ENCODE measurements at regions not wholly inside any gene's neighbourhood (a gene's known extent, or its start where the extent isn't known, plus 50 kb on each side); places are given as distances from the start of the nearest gene placed in this dataset.
"Not testable (repeated sequence)": the region's sequence is repeated elsewhere in the genome, so short reads cannot be mapped to it uniquely, and the experiment has no call there.

- DNase-seq, result not testable (repeated sequence)
These were observed 167.4 kb upstream of the IGFBP3 start for GRCh38 chr7:46088486-46088885.

- no peak for DNase-seq
These were observed 159.6 kb upstream of the IGFBP3 start for GRCh38 chr7:46080595-46081159.

GRCh38 chr7:46079421-46079820 is 158.3 kb upstream of the IGFBP3 start:
- no peak for DNase-seq

- DNase-seq, result no peak
These were observed 155.5 kb upstream of the IGFBP3 start for GRCh38 chr7:46076527-46076926.

- DNase-seq, result no peak
These were observed 151.7 kb upstream of the IGFBP3 start for GRCh38 chr7:46072722-46073121.

- no peak for DNase-seq
These were observed 150.5 kb upstream of the IGFBP3 start for GRCh38 chr7:46071601-46072000.

DNA sequence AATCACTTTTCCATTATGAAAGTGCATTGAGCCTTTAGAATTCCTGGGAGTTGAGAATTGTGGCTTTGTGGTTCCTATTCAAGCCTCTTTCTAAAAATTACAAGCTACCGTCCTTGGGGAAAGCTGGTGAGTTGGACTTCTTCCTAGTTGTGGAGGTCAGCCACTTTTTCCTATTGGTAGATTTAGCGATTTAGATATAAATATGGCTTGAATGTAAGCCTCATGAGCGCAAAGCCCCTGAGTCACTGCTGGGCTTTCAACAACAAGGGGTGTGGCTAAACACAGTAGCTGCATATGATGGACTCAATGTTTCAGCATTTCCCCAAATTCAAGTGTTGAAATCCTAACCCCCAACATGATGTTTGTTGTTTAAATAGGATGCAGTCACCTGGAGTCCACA is 150.0 kb upstream of the IGFBP3 start:
- no peak for DNase-seq

GRCh38 chr7:46068159-46068558 is 147.1 kb upstream of the IGFBP3 start:
- no peak for DNase-seq

GRCh38 chr7:46059308-46060020 is 138.4 kb upstream of the IGFBP3 start:
- DNase-seq, result no peak

- no peak for DNase-seq
These were observed 137.2 kb upstream of the IGFBP3 start for GRCh38 chr7:46058086-46058823.

DNA sequence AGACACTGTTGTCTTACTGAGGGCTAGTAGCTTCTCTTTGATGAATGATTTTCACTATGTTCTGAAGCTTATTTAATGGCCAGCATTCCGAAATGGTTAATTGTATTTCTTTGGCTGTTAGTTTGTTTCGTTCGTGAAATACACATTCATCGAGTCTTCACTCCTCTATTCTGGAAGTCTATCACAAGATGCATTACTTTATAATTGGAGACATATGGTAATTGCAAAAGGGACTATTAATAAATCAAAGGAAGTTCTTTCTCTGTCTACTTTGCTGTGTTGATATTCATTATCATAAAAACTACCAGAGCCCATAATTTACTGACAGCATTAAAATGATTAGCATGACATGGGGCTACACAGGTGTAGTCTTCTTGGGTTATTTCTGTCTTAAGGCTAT is 133.8 kb upstream of the IGFBP3 start:
- no peak for DNase-seq

GRCh38 chr7:46054272-46054671 is 133.2 kb upstream of the IGFBP3 start:
- no peak for DNase-seq

- DNase-seq, result no peak
These were observed 126.5 kb upstream of the IGFBP3 start for GRCh38 chr7:46047581-46047980.

- not testable (repeated sequence) for DNase-seq
These were observed 122.3 kb upstream of the IGFBP3 start for GRCh38 chr7:46043338-46043737.

GRCh38 chr7:46039813-46040212 is 118.7 kb upstream of the IGFBP3 start:
- DNase-seq, result not testable (repeated sequence)

GRCh38 chr7:46035166-46035565 is 114.1 kb upstream of the IGFBP3 start:
- DNase-seq, result no peak

- DNase-seq, result no peak
These were observed 113.1 kb upstream of the IGFBP3 start for GRCh38 chr7:46034056-46034768.

GRCh38 chr7:46033592-46033991 is 112.5 kb upstream of the IGFBP3 start:
- no peak for DNase-seq

DNA sequence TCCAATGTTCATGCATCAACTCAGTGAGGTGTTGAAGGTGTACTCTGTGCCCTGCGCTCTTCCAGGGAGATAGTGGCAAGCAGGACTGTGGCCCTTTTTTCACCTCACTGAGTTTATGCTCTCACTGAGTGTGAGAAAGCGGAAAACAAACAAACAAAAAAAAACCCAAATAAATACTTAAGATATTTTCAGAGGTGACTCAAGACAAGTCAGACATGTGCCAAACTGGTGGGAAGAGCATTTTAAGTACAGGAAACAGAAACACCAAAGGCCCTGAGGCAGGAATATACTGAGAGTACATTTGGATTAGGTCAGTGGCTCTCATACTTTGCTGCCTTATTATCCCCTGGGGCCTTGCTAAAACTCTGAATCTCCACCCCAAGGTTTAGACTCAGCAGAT is 111.9 kb upstream of the IGFBP3 start:
- DNase-seq, result no peak

DNA sequence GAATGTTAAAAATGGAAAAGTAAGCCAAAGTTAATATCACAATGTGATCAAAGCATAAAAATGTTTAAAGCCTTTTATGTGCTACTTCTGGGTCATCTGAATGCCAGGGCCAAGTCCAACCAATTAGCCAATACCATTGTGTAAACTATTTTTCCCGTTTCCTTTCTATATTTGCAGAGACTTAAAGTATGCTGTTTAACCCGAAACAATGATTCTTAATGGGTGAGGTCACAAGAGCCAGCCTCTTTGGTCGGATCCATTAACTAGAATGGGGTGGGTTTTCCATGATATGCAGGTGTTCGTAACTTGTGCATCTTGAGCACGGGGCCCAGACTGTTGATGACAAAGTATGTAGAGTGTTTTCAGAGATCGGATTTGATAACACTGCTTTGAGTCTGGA is 111.3 kb upstream of the IGFBP3 start:
- no peak for DNase-seq

GRCh38 chr7:46029111-46029704 is 108.1 kb upstream of the IGFBP3 start:
- no peak for DNase-seq

DNA sequence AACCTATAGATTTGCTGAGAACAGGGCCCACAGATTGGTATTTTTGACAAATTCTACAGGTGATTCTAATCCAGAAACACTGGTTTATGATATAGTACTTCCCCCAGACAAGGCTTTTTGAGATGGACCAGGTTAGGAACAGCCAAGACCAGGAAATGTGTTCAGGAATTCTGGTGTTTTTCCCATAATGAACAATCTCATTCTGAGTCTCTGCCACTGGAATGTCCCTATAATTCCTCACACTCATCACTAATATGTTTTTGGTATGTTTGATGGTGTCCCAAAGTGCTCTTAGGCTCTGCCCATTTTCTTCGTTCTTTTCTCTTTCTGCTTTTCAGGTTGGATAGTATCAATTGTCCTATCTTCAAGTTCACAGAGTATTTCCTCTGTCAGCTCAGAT is 107.2 kb upstream of the IGFBP3 start:
- no peak for DNase-seq

DNA sequence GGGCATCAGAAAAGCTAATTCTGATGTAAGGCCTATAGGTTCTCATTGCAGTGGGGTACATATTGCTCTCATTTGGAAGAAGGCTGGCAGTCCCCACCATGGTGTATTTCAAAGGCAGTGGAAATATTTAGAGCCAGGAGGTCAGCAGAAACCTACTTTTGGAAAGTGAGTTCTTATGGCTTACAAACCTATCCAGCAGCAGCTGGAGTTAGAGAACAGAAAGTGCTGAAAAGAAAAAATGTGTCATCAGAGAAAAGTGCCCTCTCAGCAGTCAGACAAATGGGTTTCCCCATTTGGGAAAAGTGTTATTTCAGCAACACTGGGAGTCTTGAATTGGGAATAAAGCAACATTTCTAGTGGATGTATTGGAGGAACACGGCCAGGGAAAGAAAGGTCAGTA is 105.7 kb upstream of the IGFBP3 start:
- no peak for DNase-seq

Measured in activated naive CD4-positive, alpha-beta T cell treated with anti-CD3 and anti-CD28 coated beads, Interleukin-2, amount 50 U/mL, for 16 hours (primary cell).